Esophagus muscularis mucosa (tissue), 4 donors: ENCODE measurements at regions not wholly inside any gene's neighbourhood (a gene's known extent, or its start where the extent isn't known, plus 50 kb on each side); places are given as distances from the start of the nearest gene placed in this dataset.

ENCODE experiments used
- DNase-seq: peaks from one replicate; pipeline ENCODE4 v3.0.0-alpha.2; 2017; ENCODE audit errors: extremely low spot score
- H3K27ac ChIP-seq, 4 donors: fragments of 200-600 bp; sonication (generic); replicated peaks in 1 of 4; 1 replicate in 3 of 4; 2 replicates in 1 of 4; pipeline ENCODE4 v1.5.1; 2016 to 2019; ENCODE audit warnings: mild to moderate bottlenecking in 1 of 4
- H3K27me3 ChIP-seq, 4 donors: fragments of 200-600 bp; sonication (generic); one replicate each; pipeline versions ENCODE4 v1.5.1 to v1.6.0; 2016 to 2019
- H3K36me3 ChIP-seq, 4 donors: fragments of 200-600 bp; sonication (generic); one replicate each; pipeline ENCODE4 v1.5.1; 2016 to 2019
- H3K4me1 ChIP-seq, 4 donors: fragments of 200-600 bp; sonication (generic); one replicate each; pipeline ENCODE4 v1.5.1; 2016 to 2019
- H3K4me3 ChIP-seq, 4 donors: fragments of 200-600 bp; sonication (generic); 1 replicate in 2 of 4; 2 replicates in 2 of 4; pipeline ENCODE4 v1.5.1; 2016 to 2019; ENCODE audit warnings: mild to moderate bottlenecking in 4 of 4, moderate library complexity in 1 of 4
- H3K9me3 ChIP-seq, 4 donors: fragments of 200-600 bp; sonication (generic); 1 replicate in 3 of 4; 2 replicates in 1 of 4; pipeline ENCODE4 v1.5.1; 2016 to 2019
- CTCF ChIP-seq, 3 experiments: fragments of 200-600 bp in 2 of 3; fragments of 450-650 bp in 1 of 3; sonication (generic) in 2 of 3; IDR thresholded peaks; one replicate each; pipeline ENCODE4 v1.5.1; 2017 to 2019; ENCODE audit warnings: antibody characterized with exemption in 3 of 3, mild to moderate bottlenecking in 2 of 3, moderate library complexity in 1 of 3
- EP300 ChIP-seq: sonication (generic); formaldehyde crosslinking; IDR thresholded peaks from one replicate; pipeline ENCODE4 v1.6.1; 2017; ENCODE audit warnings: antibody characterized with exemption
- POLR2A ChIP-seq: fragments of 450-650 bp; IDR thresholded peaks from one replicate; pipeline ENCODE4 v1.6.1; 2017; ENCODE audit warnings: antibody characterized with exemption, moderate library complexity, mild to moderate bottlenecking, low read depth
- POLR2AphosphoS5 ChIP-seq, 2 donors: sonication (generic); formaldehyde crosslinking; IDR thresholded peaks; one replicate each; pipeline ENCODE4 v1.6.1; 2017; ENCODE audit warnings: antibody characterized with exemption in 2 of 2
- WGBS: methylation state at CpG from one replicate; pipeline ENCODE4 v1.1.5; 2018; 5-methylcytosine and 5-hydroxymethylcytosine counted together
- intact Hi-C: fragments of 100-400 bp; cut with DNase I; formaldehyde crosslinking; loops from one replicate; pipeline ENCODE4 v1.15.1; 2023

GRCh38 chr12:131555866-131556265 is 155.0 kb upstream of the SFSWAP start:
- Histone ChIP-seq H3K4me3 (no peak overlapping the region), H3K9me3 (no peaks in the 10 kb centered on the region), H3K36me3 (no peaks in the 10 kb centered on the region), H3K4me1 (no peaks in the 10 kb centered on the region), H3K27ac (no peak overlapping the region), H3K27me3 (peaks cover 0 to 52% (median 0%) of the 10 kb centered on the region in 4 donors)
- no peak for DNase-seq
- intact Hi-C loops = no loop called here
- WGBS = 90% methylated on average over 4 of the region's 13 CpGs
- no peak for TF ChIP-seq EP300
- no peak for TF ChIP-seq CTCF (IDR thresholded peaks at IDR 0.05)
- no peak for TF ChIP-seq POLR2A
- no peak for TF ChIP-seq POLR2AphosphoS5 (IDR thresholded peaks at IDR 0.05)

- Histone ChIP-seq H3K36me3 (no peaks in the 10 kb centered on the region), H3K4me3 (no peak overlapping the region), H3K9me3 (no peaks in the 10 kb centered on the region), H3K27ac (no peak overlapping the region), H3K27me3 (peaks cover 0 to 58% (median 0%) of the 10 kb centered on the region in 4 donors), H3K4me1 (no peaks in the 10 kb centered on the region)
- 87% methylated on average over 18 of the region's 18 CpGs for WGBS
- intact Hi-C loops = no loop called here
- TF ChIP-seq POLR2A = no peak
- no peak for TF ChIP-seq CTCF (IDR thresholded peaks at IDR 0.05)
- no peak for TF ChIP-seq POLR2AphosphoS5 (IDR thresholded peaks at IDR 0.05)
- DNase-seq = no peak
Observed at GRCh38 chr12:131557078-131557709, 153.7 kb upstream of the SFSWAP start.

GRCh38 chr12:131559517-131560516 is 151.1 kb upstream of the SFSWAP start:
- intact Hi-C loops = no loop called here
- no peak for DNase-seq
- TF ChIP-seq POLR2A = no peak
- TF ChIP-seq POLR2AphosphoS5 (IDR thresholded peaks at IDR 0.05) = no peak
- no peak for TF ChIP-seq CTCF (IDR thresholded peaks at IDR 0.05)
- no peak for TF ChIP-seq EP300

GRCh38 chr12:131561051-131561450 is 149.8 kb upstream of the SFSWAP start:
- no peak for DNase-seq
- Histone ChIP-seq H3K4me3 (no peak overlapping the region), H3K9me3 (no peaks in the 10 kb centered on the region), H3K4me1 (peaks cover 0 to 3% (median 0%) of the 10 kb centered on the region in 4 donors), H3K36me3 (no peaks in the 10 kb centered on the region), H3K27me3 (peaks cover 0 to 60% (median 0%) of the 10 kb centered on the region in 4 donors), H3K27ac (no peak overlapping the region)
- intact Hi-C loops = no loop called here
- WGBS = 71% methylated on average over 5 of the region's 5 CpGs
- TF ChIP-seq POLR2A (no peak), EP300 (no peak), POLR2AphosphoS5 (IDR thresholded peaks at IDR 0.05) (no peak), CTCF (IDR thresholded peaks at IDR 0.05) (no peak)

More at GRCh38 chr12:131559517-131560516, 151.1 kb upstream of the SFSWAP start:
- Histone ChIP-seq H3K9me3 (no peaks in the 10 kb centered on the region), H3K4me3 (no peak overlapping the region), H3K27me3 (peaks cover 0 to 59% (median 0%) of the 10 kb centered on the region in 4 donors), H3K27ac (no peak overlapping the region), H3K4me1 (peaks cover 0 to 3% (median 0%) of the 10 kb centered on the region in 4 donors), H3K36me3 (no peaks in the 10 kb centered on the region)
- WGBS = 86% methylated on average over 14 of the region's 17 CpGs
